ENCODE measurements at regions not wholly inside any gene's neighbourhood (a gene's known extent, or its start where the extent isn't known, plus 50 kb on each side); places are given as distances from the start of the nearest gene placed in this dataset.

- DNase-seq (ENCODE audit: low read depth) = no peak
Observed at GRCh38 chr12:108037960-108038359, 91.1 kb upstream of the WSCD2 start.

GRCh38 chr12:108039794-108040193, 89.3 kb upstream of the WSCD2 start:
- no peak for DNase-seq (ENCODE audit: low read depth)

- DNase-seq (ENCODE audit: low read depth) = no peak
Observed at GRCh38 chr12:108040947-108041346, 88.1 kb upstream of the WSCD2 start.

- no peak for DNase-seq (ENCODE audit: low read depth)
Observed at GRCh38 chr12:108043286-108043685, 85.8 kb upstream of the WSCD2 start.

GRCh38 chr12:108043750-108044533, 85.1 kb upstream of the WSCD2 start:
- no peak for DNase-seq (ENCODE audit: low read depth)

GRCh38 chr12:108046135-108046534, 83.0 kb upstream of the WSCD2 start:
- no peak for DNase-seq (ENCODE audit: low read depth)

GRCh38 chr12:108046650-108047049, 82.4 kb upstream of the WSCD2 start:
- no peak for DNase-seq (ENCODE audit: low read depth)

- DNase-seq (ENCODE audit: low read depth) = no peak
Observed at GRCh38 chr12:108047071-108047550, 82.0 kb upstream of the WSCD2 start.

- no peak for DNase-seq (ENCODE audit: low read depth)
Observed at GRCh38 chr12:108048686-108049085, 80.4 kb upstream of the WSCD2 start.

GRCh38 chr12:108050696-108051095, 78.4 kb upstream of the WSCD2 start:
- no peak for DNase-seq (ENCODE audit: low read depth)

- DNase-seq (ENCODE audit: low read depth) = no peak
Observed at GRCh38 chr12:108052260-108052659, 76.8 kb upstream of the WSCD2 start.

GRCh38 chr12:108053512-108053911, 75.6 kb upstream of the WSCD2 start:
- no peak for DNase-seq (ENCODE audit: low read depth)

- no peak for DNase-seq (ENCODE audit: low read depth)
Observed at GRCh38 chr12:108054496-108054895, 74.6 kb upstream of the WSCD2 start.

GRCh38 chr12:108055141-108055540, 73.9 kb upstream of the WSCD2 start:
- no peak for DNase-seq (ENCODE audit: low read depth)

GRCh38 chr12:108060067-108060466, 69.0 kb upstream of the WSCD2 start:
- DNase-seq (ENCODE audit: low read depth) = no peak

GRCh38 chr12:108060903-108061302, 68.2 kb upstream of the WSCD2 start:
- no peak for DNase-seq (ENCODE audit: low read depth)

GRCh38 chr12:108063192-108063591, 65.9 kb upstream of the WSCD2 start:
- DNase-seq (ENCODE audit: low read depth) = no peak

GRCh38 chr12:108065069-108065468, 64.0 kb upstream of the WSCD2 start:
- DNase-seq (ENCODE audit: low read depth) = no peak

GRCh38 chr12:108066583-108067577, 62.2 kb upstream of the WSCD2 start:
- no peak for DNase-seq (ENCODE audit: low read depth)

GRCh38 chr12:108069651-108070165, 59.4 kb upstream of the WSCD2 start:
- DNase-seq (ENCODE audit: low read depth) = no peak

GRCh38 chr12:108075561-108075960, 53.5 kb upstream of the WSCD2 start:
- DNase-seq (ENCODE audit: low read depth) = no peak

- no peak for DNase-seq (ENCODE audit: low read depth)
Observed at GRCh38 chr12:108076556-108076955, 52.5 kb upstream of the WSCD2 start.

- no peak for DNase-seq (ENCODE audit: low read depth)
Observed at GRCh38 chr12:108078428-108078827, 50.7 kb upstream of the WSCD2 start.

All from activated T-cell treated with anti-CD3 and anti-CD28 coated beads for 24 hours (primary cell).